Posterior vena cava (tissue), 2 donors: ENCODE measurements at regions not wholly inside any gene's neighbourhood (a gene's known extent, or its start where the extent isn't known, plus 50 kb on each side); places are given as distances from the start of the nearest gene placed in this dataset.
"Not testable (repeated sequence)": the region's sequence is repeated elsewhere in the genome, so short reads cannot be mapped to it uniquely, and the experiment has no call there.

ENCODE experiments used
- DNase-seq: peaks from one replicate; pipeline ENCODE4 v3.0.0-alpha.2; 2020; ENCODE audit warnings: low spot score
- intact Hi-C, 2 donors: fragments of 100-400 bp; cut with DNase I; formaldehyde crosslinking; loops; one replicate each; pipeline versions ENCODE4 v1.14.1 to v1.14.2; 2022 to 2023
- donor health status: DM: yes; HTN: yes; CAD: no.
- donor health status: DM: yes; HTN: yes; CAD: no.

DNA sequence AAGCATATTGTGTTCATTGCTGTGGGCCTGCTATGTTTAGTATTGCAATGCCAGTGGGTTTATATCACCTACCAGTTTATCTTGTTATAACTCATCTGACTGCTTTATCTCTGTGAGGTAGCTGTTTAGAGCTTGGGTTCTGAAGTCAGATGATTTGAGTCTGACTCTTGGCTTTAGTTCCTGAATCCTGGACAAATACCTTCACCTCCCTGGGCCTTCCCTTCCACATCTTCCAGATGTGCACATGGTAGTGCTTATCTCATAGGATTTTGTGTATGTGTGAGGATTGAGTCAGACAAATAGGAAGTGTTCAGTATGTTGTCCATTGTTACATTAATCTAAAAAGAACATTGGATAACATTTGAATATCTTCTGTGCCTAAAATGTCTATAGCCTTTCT, 63.5 kb upstream of the ANKRD10 start:
- intact Hi-C loops: no loop called here
- DNase-seq: no peak

DNA sequence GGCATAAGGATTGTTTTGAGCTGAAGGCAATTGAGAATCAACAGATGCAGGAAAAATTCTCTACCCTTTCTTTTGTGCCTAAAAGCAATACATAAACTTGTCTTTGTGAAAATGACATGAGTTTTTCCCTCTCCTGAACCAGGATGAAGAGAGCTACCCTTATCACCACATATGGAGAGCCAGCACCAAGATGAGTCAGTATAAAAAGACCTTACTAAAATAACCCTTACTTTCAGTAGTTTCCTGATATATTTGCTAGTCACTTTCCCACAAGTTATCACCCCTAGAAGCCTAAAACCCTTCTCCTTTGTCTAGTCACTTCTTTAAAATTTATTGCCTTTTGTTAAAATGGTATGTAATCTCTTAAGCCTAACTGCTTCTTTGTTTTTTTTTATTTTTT, 61.9 kb upstream of the ANKRD10 start:
- no peak for DNase-seq

GRCh38 chr13:110973007-110973700, 58.3 kb upstream of the ANKRD10 start:
- DNase-seq: no peak
- intact Hi-C loops: no loop called here

More for the DNA sequence above, 61.9 kb upstream of the ANKRD10 start:
- intact Hi-C loops: no loop called here

GRCh38 chr13:110971486-110971885, 56.6 kb upstream of the ANKRD10 start:
- intact Hi-C loops: no loop called here
- DNase-seq: no peak

DNA sequence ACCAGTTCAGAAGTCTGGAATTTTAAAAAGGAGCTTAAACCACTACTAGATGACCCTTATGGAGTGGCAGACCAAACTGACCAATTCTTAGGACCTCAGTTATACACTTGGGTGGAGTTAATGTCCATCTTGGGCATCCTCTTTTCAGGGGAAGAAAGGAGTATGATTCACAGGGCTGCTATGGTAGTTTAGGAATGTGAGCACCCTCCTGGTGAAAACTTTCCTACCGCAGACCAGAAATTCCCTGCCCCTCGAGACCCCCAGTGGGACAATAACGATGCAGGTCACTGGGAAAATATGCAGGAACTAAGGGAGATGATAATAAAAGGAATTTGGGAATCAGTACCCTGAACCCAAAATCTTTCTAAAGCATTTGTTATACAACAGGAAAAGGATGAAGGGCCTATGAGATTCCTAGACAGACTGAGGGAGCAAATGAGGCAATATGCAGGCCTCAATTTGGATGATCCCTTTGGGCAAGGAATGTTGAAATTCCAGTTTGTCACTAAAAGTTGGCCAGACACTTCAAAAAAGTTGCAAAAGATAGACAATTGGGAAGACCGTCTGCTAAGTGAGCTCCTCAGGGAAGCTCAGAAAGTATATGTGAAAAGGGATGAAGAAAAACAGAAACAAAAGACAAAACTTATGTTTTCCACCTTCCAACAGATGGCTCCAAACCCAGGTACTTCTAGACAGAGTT, 52.4 kb upstream of the ANKRD10 start:
- intact Hi-C loops, DNase-seq: not testable (repeated sequence)

- no peak for DNase-seq
- intact Hi-C loops: no loop called here
These were observed 50.9 kb upstream of the ANKRD10 start for GRCh38 chr13:110965755-110966134.

DNA sequence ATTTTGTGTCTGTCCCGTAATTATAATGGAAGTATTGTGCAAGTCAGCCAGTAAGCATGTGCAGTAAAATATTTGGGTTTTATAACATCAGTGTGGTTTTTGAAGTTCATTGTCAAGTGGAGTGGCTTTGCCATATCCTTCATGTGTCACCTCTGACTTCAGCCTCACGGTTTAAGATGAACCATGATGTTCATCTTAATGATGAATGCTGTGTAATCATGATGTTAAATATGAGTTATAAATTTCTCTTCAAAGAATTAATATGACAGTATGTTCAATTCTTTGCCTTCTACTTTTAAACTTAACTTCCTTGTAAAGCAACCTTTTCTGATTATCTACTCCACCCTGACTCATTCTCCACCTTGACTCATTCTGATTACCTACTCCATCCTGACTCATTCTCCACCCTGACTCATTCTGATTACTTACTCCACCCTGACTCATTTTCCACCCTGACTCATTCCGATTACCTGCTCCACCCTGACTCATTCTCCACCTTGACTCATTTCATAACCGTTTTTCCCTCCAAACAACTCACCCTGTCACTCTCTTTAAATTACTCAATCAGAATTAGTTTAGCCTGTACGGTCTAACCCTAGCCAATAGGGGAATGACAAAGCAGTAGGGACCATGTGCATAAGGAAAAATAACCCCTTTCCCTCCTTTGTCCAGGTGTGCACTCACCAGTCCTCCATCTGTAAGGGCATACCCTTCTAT, 50.3 kb upstream of the ANKRD10 start:
- DNase-seq: no peak
- intact Hi-C loops: no loop called here
